ENCODE measurements at regions not wholly inside any gene's neighbourhood (a gene's known extent, or its start where the extent isn't known, plus 50 kb on each side); places are given as distances from the start of the nearest gene placed in this dataset.
"Not testable (repeated sequence)": the region's sequence is repeated elsewhere in the genome, so short reads cannot be mapped to it uniquely, and the experiment has no call there.

- no peak for DNase-seq (ENCODE audit: low read depth)
Measured at GRCh38 chr6:97347111-97347510, 64.1 kb upstream of the MMS22L start.

GRCh38 chr6:97361286-97361685 is 78.3 kb upstream of the MMS22L start:
- DNase-seq (ENCODE audit: low read depth), result no peak

GRCh38 chr6:97364327-97364726 is 81.3 kb upstream of the MMS22L start:
- DNase-seq (ENCODE audit: low read depth), result no peak

GRCh38 chr6:97382071-97382470 is 99.1 kb upstream of the MMS22L start:
- DNase-seq (ENCODE audit: low read depth), result not testable (repeated sequence)

GRCh38 chr6:97392735-97393134 is 109.7 kb upstream of the MMS22L start:
- DNase-seq (ENCODE audit: low read depth), result no peak

- no peak for DNase-seq (ENCODE audit: low read depth)
Measured at GRCh38 chr6:97394160-97394748, 111.2 kb upstream of the MMS22L start.

GRCh38 chr6:97396880-97397279 is 113.9 kb upstream of the MMS22L start:
- DNase-seq (ENCODE audit: low read depth), result no peak

GRCh38 chr6:97399208-97399607 is 116.2 kb upstream of the MMS22L start:
- no peak for DNase-seq (ENCODE audit: low read depth)

GRCh38 chr6:97401533-97401932 is 118.5 kb upstream of the MMS22L start:
- no peak for DNase-seq (ENCODE audit: low read depth)

- DNase-seq (ENCODE audit: low read depth), result no peak
Measured at GRCh38 chr6:97405818-97406409, 122.9 kb upstream of the MMS22L start.

- no peak for DNase-seq (ENCODE audit: low read depth)
Measured at GRCh38 chr6:97406633-97407032, 123.6 kb upstream of the MMS22L start.

- DNase-seq (ENCODE audit: low read depth), result no peak
Measured at GRCh38 chr6:97411610-97412009, 128.6 kb upstream of the MMS22L start.

GRCh38 chr6:97412511-97412910 is 129.5 kb upstream of the MMS22L start:
- no peak for DNase-seq (ENCODE audit: low read depth)

GRCh38 chr6:97422171-97422570 is 139.2 kb upstream of the MMS22L start:
- DNase-seq (ENCODE audit: low read depth), result no peak

GRCh38 chr6:97423190-97423589 is 140.2 kb upstream of the MMS22L start:
- no peak for DNase-seq (ENCODE audit: low read depth)

GRCh38 chr6:97427648-97428047 is 144.6 kb upstream of the MMS22L start:
- DNase-seq (ENCODE audit: low read depth), result no peak

GRCh38 chr6:97437087-97437486 is 154.1 kb upstream of the MMS22L start:
- no peak for DNase-seq (ENCODE audit: low read depth)

- DNase-seq (ENCODE audit: low read depth), result no peak
Measured at GRCh38 chr6:97438011-97438671, 155.1 kb upstream of the MMS22L start.

GRCh38 chr6:97440590-97441176 is 157.7 kb upstream of the MMS22L start:
- no peak for DNase-seq (ENCODE audit: low read depth)

GRCh38 chr6:97443408-97444080 is 160.5 kb upstream of the MMS22L start:
- no peak for DNase-seq (ENCODE audit: low read depth)

GRCh38 chr6:97445407-97445806 is 162.4 kb upstream of the MMS22L start:
- no peak for DNase-seq (ENCODE audit: low read depth)

- DNase-seq (ENCODE audit: low read depth), result no peak
Measured at GRCh38 chr6:97449444-97449966, 166.5 kb upstream of the MMS22L start.

- no peak for DNase-seq (ENCODE audit: low read depth)
Measured at GRCh38 chr6:97450087-97450486, 167.1 kb upstream of the MMS22L start.
